ENCODE measurements at regions not wholly inside any gene's neighbourhood (a gene's known extent, or its start where the extent isn't known, plus 50 kb on each side); places are given as distances from the start of the nearest gene placed in this dataset.
"Not testable (repeated sequence)": the region's sequence is repeated elsewhere in the genome, so short reads cannot be mapped to it uniquely, and the experiment has no call there.

DNA sequence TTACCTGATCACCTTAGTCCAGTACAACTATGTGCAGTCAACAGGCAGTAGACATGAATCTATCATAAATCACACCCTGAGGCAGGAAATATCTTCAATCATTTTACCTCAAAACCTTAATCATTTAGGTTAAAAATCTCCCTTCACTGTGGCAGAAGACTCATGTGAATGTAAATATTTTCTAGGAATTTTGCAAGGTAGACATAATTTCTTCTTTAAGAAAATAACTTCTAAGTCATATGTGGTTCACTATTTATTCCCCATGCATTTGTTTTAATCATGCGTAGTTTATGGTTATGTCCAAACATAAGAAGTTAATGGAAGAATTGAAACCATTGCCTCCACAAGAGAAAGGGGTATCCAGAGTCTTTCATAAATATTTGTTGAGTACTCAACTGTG lies 97.0 kb downstream of the HMHB1 start:
- no peak for DNase-seq (ENCODE audit: low spot score)

DNA sequence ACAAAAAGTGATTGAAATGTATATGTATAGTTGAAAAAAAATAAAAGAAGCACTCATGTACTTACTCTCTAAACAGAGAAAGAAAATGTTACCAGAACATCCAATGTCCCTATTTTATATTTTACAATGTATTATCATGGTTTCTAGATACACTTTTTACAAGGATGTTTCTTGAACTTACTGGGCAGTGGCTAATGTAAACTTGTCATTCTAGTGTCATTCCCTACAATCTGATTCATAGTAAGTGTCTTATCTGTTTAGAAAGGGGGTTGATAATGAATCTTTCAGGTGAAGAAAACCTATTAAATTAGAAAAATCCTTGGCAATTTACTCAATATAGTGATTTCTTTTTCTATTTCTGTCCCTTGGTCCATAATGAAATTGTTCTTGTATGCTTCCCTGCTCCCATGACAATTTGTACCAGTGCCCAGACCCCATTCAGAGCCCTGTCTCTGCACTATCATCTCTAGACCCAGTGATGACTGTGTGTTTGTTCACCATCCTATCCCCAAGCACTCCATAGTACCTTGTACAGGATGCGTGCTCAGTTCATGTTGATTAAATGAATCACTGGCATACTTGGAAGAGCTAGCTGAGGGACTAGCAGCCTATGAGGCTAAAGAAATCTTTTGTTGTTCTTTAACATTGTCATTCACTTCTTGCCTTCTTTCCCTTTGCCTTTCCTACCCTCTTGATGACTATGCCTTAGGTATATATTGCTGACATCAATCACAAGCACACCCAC lies 101.2 kb downstream of the HMHB1 start:
- DNase-seq (ENCODE audit: low spot score) = peak; percentile 72

DNA sequence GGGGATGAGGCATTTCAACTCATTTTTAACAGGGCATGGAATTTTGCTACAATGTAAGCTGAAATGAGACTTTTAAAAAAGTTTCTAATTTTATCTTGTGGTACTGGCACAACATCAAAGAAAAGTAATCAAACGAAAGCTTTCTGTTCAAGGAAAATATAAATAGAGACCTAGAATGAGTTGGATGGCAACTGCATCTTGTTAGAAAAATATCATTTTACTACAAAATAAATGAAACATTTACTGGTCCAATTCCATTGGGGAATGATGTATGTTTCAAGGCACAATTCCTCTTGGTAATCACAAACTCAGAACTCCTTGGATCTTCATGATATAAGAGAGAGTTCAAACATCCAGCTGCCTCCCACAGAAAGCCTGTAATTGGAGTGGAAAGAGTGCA lies 102.8 kb downstream of the HMHB1 start:
- DNase-seq (ENCODE audit: low spot score) = no peak

DNA sequence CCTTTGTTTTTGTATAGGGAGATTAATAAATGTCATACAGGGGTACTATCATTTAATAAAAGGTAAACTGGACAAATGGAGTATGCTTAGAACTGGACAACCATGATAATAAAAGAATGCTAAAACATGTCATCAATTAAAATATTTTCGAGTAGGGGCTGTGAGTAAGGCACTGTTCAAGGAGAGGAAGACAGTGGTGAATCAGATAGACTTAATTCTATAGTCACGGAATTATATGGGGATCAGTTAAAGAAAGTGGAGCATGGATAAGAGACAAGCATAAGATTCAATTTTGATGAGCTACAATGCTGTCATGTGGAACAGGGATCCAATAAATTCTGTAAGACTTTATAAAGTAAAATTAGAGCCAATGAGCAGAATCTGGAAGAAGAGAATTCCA lies 104.5 kb downstream of the HMHB1 start:
- no peak for DNase-seq (ENCODE audit: low spot score)

DNA sequence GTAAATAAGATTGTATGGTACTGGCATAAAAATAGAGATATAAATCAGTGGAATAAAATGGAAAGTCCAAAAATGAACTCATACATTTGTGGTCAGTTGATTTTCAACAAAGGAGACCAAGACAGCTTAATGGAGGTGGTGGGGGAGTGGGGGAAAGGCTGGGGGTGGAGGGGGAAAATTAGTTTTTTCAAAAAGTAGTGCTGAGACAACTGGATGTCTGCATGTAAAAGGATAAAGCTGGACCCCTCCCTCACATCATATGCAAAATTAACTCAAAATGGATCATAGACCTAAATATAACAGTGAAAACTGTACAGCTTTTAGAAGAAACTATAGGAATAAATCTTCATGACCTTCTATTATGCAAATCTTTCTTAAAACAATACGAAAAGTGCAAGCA lies 107.0 kb downstream of the HMHB1 start:
- no peak for DNase-seq (ENCODE audit: low spot score)

DNA sequence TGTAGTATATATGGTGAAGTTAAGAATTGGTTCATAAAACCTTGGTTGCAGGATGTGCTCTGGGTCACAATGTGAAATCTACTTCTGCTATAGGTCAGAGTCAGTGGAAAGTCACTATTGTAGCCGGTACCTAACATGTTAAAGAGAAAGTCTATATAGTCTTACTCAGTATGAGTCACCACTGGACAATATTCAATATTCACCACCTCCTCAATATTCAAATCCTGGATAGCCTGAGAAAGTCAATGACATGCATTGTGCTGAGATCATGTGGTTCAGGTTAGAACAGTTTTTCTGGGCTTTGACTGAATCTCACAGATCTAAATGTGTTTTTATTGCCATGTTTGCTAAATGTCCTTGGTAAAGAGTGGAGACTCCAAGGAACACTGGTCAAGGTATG lies 108.8 kb downstream of the HMHB1 start:
- no peak for DNase-seq (ENCODE audit: low spot score)

DNA sequence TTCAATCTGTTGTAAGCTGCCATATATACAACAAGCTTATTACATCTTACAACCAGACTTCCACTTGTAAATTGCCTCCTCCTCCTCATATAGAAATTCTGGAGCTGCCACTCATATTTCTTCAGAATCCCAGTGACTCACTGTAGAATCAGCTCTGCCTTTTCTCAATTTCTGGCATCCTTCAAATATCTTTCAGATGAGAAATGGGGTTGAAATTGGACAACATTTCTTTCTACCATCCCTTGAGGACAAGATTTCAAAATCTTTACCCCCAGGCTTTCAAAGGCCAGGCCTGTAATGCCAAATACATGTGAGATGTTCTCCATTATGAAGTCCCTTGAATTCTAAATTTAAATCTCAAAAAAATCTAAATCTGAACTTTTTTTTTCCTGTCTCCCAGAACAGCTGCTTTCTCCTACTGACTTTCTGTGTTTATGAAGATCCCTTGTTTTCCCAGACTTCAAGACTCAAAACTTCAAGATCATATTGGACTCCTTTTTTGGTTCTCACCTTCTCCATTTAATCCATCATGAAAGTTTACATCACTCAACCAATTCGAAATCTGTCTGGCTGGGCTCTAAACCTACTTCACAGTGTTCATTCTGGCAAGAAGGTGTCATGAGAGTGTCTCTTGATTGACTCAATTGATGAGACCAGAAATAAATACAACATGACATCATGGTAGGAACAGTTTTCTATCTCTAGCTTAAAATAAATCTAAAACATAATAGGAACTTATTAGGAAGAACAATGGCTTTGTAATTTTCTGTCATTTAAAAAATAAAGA lies 109.8 kb downstream of the HMHB1 start:
- peak; percentile 62 for DNase-seq (ENCODE audit: low spot score)

DNA sequence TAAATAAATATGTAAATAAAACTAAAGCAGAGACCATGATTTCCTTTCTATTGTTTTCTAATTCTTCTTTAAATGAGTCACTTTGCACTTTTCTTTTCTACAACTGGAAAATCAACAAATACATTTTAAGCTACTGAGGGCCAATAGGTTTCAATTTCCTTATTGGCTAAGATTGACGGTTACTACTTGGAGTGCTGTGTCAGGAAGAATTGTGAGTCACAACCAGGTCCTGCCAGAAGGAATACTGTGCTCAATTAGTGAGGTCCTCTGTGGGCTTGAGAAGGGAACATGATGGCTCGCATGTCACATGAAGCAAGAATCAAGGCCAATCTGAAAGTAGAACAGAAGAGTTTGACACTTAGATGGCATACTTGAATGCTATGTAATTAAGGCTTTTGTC lies 110.8 kb downstream of the HMHB1 start:
- DNase-seq (ENCODE audit: low spot score) = no peak

DNA sequence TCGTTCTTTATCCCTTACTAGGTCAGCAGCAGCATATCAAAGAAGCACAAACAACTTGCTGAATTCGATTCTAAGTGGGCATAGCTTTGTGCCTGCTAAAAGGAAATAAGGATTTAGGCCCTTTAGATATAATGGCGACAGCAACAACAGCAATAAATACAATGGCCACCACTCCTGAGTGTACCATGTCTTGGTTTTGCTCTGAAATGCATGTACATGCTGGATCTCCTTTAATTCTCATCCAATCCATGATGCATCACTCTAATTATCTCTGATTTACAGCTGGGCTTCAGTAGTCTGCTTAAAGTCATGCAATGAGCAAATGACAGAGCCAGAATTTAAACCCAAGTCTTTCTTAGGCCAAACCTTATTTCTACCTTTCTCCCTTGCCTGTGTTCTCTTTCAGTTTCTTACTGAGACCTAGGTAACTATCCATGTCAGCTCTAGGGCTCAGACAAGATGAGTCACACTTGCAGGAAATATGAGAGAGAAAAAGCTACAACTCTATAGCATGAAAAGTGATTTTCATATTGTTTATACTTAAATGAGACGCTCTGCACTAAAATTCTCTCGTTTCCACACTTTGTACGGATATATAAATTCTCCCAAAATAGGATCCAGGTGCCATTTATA lies 111.8 kb downstream of the HMHB1 start:
- no peak for DNase-seq (ENCODE audit: low spot score)

DNA sequence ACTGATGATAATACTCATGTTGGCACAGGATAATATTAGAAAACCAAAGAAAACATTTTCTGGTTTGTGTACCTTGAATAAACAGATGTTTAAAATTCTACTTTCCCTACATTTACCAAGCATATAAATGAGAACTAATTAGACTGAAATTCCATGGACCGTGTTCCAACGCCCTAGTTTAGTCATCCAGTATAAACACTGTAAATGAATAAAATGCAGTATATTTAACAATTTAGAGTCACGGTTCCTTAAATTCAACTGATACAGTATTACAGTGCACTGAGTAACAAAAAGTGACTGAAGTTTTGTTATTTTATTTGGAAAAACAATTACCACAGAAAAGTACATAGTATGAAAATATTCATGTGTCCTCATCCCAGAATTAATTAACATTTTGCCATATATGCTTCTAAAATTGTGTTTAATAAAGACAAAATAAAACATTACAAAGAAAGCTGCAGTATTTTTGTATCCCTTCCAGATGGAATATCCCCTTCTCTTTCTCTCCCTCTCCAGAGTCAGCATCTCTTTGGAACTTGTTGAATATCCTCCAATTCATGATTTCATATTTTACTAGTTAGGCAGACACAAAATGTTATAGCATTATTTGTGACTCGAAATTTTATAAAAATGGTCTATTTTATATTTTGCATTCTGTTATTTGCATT lies 112.5 kb downstream of the HMHB1 start:
- no peak for DNase-seq (ENCODE audit: low spot score)

DNA sequence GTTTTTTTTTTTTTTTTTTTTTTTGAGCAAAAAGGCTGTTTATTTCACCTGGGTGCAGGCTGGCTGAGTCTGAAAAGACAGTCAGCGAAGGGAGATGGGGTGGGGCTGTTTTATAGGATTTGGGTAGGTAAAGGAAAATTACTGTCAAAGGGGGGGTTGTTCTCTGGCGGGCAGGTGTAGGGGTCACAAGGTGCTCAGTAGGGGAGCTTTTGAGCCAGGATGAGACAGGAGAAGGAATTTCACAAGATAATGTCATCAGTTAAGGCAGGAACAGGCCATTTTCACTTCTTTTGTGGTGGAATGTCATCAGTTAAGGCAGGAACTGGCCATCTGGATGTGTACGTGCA lies 113.0 kb downstream of the HMHB1 start:
- not testable (repeated sequence) for DNase-seq (ENCODE audit: low spot score)

DNA sequence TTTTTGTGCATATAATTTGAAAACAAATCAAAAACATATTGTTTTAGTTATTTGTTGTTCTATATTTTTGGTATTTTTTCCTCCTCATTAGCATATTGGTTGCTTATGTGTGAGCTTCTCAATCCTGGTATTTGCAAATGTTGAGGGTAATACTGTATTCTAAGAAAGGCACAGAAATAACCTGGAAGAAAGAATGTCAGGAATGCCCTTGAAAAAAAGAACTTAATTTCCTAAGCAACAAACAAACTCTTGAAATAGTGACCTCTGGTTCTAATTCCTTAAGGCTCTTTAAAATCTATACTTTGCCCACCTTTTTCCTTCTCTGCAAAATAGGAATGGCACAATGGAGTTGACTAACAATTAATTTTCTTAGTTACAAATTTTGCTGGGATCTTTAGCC lies 117.5 kb downstream of the HMHB1 start:
- no peak for DNase-seq (ENCODE audit: low spot score)

DNA sequence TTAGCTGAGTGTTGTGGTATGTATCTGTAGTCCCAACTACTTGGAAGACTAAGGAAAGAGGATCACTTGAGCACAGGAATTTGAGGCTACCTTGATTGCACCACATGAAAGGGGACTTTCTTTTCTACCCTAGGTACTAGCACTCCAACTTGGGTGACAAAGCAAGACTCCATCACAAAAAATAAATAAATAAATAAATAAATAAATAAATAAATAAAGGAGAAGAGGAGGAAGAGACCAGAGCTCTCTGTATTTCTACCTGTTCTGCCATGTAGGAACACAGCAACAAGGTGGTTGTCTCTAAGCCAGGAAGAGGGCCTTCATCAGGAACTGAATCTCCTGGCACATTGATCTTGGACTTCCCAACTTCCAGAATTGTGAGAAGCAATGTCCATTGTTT lies 118.6 kb downstream of the HMHB1 start:
- DNase-seq (ENCODE audit: low spot score) = no peak

DNA sequence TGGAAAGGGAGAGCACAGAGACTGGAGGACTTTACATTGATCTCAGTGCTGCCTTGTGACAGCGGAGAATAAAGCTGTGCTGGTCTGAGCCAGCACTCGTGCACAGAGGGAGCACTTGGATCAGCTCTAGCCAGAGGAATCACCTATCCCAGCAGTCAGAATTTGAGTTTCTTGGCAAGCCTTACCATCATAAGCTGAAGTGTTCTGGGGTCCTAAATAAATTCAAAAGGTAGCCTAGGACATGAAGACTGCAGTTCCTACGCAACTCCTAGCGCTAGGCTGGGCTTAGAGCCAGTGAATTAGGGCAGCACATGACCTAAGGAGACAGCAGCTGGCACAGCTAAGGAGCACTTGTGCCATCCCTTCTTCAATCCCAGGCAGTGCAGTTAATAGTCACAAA lies 119.5 kb downstream of the HMHB1 start:
- DNase-seq (ENCODE audit: low spot score) = no peak

DNA sequence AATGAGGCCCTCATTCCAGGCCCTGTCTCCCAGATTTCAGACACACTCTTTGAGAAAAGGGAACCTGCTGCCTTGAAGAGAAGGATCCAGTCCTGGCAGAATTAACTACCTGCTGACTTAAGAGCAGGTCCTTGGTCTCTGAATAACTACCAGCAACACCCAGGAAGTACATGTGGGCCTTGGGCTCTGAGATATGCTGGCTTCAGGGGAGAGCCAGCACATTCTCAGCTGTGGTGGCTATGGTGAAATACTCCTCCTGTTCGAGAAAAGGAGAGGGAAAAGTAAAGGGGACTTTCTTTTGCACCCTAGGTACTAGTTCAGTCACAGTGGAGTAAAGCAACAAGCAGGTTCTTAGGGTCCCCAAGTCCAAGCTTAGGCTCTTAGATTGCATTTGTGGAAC lies 120.0 kb downstream of the HMHB1 start:
- no peak for DNase-seq (ENCODE audit: low spot score)

DNA sequence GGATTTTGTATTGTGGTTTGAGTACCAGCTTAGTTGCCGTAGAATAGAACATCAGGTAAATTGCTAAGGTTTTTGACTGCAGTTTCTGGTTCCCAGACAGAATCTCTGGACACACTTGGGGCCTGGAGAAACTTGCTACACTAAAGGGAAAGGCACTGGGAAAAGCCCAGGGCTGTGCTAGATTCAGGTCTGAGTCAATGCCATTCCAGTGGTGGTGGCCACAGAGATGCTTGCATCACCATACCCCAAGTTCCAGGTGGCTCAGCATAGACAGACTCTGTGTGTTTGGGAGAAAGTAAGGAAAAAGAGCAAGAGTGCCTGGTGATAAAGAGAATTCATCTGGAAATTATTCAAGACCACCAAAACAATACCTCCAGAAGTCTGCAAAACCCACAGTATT lies 120.6 kb downstream of the HMHB1 start:
- no peak for DNase-seq (ENCODE audit: low spot score)

DNA sequence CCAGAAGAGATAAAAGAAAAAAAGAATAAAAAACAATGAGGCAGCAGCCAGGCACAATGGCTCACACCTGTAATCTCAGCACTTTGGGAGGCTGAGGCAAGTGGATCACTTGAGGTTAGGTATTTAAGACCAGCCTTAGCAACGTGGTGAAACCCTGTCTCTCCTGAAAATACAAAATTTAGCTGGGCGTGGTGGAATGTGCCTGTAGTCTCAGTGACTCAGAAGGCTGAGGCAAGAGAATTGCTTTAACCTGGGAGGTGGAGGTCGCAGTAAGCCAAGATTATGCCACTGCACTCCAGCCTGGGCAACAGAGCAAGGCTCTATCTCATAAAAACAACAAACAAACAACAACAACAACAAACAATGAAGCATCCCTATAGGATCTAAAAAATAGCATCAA lies 121.5 kb downstream of the HMHB1 start:
- DNase-seq (ENCODE audit: low spot score) = no peak

DNA sequence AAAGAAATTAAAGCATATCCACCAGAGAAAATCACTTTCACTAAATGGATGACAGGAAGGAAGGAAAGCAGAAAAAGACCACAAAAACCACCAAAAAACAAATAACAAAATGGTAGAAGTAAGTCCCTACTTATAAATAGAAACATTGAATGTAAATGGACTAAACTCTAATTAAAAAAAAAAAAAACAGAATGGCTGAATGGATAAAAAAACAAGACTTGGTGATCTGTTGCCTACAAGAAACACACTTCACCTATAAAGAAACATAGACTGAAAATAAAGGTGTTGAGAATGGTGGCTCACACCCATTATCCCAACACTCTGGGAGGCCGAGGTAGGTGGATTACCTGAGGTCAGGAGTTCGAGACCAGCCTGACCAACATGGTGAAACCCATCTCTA lies 122.9 kb downstream of the HMHB1 start:
- no peak for DNase-seq (ENCODE audit: low spot score)

DNA sequence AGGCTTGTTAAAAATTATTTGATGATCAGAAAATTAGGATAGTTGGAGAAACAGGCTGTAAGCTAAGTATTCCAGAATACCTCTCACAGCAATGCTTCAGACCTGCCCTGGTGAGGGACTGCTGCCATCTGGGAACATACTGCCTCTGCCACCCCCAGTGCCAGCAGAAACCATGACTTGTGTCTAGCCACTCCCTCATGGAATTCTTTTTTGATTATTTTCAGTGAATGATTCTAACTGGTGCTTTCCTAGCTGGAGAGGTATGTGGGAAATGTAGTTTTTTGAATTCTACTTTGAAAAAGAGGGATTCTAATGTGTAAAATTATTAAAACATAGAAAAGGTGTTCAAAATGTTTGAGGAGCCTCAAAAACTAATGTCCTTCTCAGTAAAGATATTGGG lies 126.3 kb downstream of the HMHB1 start:
- no peak for DNase-seq (ENCODE audit: low spot score)

DNA sequence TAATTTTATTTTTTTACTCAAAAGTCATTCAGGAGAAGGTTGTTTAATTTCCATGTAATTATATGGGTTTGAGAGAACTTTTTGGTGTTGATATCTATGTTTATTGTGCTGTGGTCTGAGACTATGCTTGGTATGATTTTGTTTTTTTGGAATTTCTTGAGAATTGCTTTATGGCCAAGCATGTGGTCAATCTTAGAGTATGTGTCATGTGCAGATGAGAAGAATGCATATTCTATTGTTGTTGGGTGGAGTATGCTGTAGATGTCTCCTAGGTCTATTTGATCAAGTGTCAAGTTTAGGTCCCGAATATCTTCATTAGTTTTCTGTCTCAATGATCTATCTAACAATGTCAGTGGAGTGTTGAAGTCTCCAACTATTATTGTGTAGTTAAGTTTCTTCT lies 134.9 kb downstream of the HMHB1 start:
- DNase-seq (ENCODE audit: low spot score) = no peak

DNA sequence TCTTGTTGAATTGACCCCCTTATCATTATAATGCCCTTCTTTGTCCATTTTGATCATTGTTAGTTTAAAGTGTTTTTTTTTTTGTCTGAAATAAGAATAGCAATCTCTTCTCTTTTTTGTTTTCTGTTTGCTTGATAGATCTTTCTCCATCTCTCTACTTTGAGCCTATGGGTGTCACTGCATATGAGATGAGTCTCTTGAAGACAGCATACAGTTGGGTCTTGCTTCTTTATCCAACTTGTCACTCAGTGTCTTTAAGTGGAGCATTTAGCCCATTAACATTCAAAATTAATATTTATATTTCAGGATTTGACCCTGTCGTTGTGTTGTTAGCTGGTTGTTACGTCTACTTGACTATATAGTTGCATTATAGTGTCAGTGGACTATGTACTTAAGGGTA lies 135.4 kb downstream of the HMHB1 start:
- DNase-seq (ENCODE audit: low spot score) = no peak

DNA sequence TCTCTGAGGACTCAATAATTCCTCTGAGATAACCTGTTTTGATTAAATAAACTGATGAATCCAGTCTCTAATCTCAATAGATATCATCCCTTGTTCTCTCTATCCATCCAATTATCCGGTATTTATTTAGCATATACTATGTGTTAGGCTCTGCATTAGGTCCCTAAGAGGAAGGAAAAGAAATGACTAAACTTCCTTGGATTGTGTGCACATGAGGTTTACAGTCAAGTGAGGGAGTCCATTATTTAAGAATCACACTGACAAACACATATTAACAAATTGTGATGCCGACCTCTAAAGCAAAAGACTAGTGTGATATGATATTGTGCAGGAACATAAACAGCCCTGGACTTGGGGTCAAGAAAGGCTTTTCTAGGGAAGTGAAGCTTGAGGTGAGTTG lies 140.8 kb downstream of the HMHB1 start:
- DNase-seq (ENCODE audit: low spot score) = no peak

DNA sequence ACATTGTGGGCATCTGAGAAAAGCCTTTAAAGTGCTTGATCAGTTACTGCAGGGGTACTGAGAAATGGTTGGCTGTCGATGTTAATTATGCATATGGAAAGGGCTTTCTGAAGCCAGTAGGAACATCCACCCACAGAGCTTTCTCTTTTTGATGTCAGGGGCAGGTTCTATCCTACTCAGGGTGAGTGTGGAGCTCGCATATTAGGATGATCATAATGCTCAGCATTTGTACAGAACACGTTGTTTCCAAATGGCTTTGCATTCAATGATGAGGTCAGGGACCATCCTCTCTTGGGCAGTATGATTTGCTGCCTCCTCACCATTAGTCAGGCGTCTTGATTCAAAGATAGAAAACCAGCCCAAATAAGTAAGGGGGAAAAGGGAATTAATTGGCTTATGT lies 141.9 kb downstream of the HMHB1 start:
- DNase-seq (ENCODE audit: low spot score) = no peak

All from hepatic stellate cell (primary cell).